Neural cell (in vitro differentiated cells): ENCODE measurements at regions not wholly inside any gene's neighbourhood (a gene's known extent, or its start where the extent isn't known, plus 50 kb on each side); places are given as distances from the start of the nearest gene placed in this dataset.

ENCODE experiments used
- CTCF ChIP-seq: fragments of 450-650 bp; IDR thresholded peaks from 2 replicates; pipeline ENCODE4 v1.5.1; 2014; ENCODE audit warnings: antibody characterized with exemption, mild to moderate bottlenecking, moderate library complexity; ENCODE audit not compliant: poor library complexity, severe bottlenecking
- EP300 ChIP-seq: fragments of 450-650 bp; conservative IDR thresholded peaks from 2 replicates; pipeline ENCODE4 v1.6.1; 2014; ENCODE audit warnings: antibody characterized with exemption, mild to moderate bottlenecking, moderate library complexity; ENCODE audit not compliant: poor library complexity, severe bottlenecking
- EZH2 ChIP-seq: fragments of 200-600, 300-800 bp; shearing (Covaris generic), sonication (generic); IDR thresholded peaks from 2 replicates; pipeline ENCODE4 v1.6.1; 2014; ENCODE audit warnings: antibody characterized with exemption, low read length, borderline replicate concordance, mild to moderate bottlenecking; ENCODE audit not compliant: insufficient read depth, poor library complexity, severe bottlenecking
- POLR2AphosphoS5 ChIP-seq: IDR thresholded peaks from 2 replicates; pipeline ENCODE4 v1.6.1; 2012
- REST ChIP-seq: IDR thresholded peaks from 2 replicates; pipeline ENCODE4 v1.6.1; 2012; ENCODE audit warnings: borderline replicate concordance
- SMC3 ChIP-seq: fragments of 450-650 bp; conservative IDR thresholded peaks from 2 replicates; pipeline ENCODE4 v1.6.1; 2014; ENCODE audit warnings: antibody characterized with exemption, mild to moderate bottlenecking, moderate library complexity; ENCODE audit not compliant: poor library complexity

GRCh38 chr10:36188080-36188453 lies 546.0 kb upstream of the FZD8 start:
- TF ChIP-seq EP300 (no peak), REST (no peak), CTCF (no peak), EZH2 (no peak), SMC3 (no peak), POLR2AphosphoS5 (no peak)
